Esophagus (tissue), 2 donors: ENCODE measurements at regions not wholly inside any gene's neighbourhood (a gene's known extent, or its start where the extent isn't known, plus 50 kb on each side); places are given as distances from the start of the nearest gene placed in this dataset.

Experiments used
- H3K27ac ChIP-seq, 2 donors: one replicate each; pipeline ENCODE4 v1.5.1; 2013; ENCODE audit warnings: low read depth in 2 of 2, mild to moderate bottlenecking in 2 of 2, inconsistent platforms in 1 of 2, low read length in 1 of 2, moderate library complexity in 1 of 2
- H3K27me3 ChIP-seq, 2 donors: one replicate each; pipeline ENCODE4 v1.6.1; 2013; ENCODE audit warnings: low read length in 2 of 2, control low read depth in 1 of 2, mild to moderate bottlenecking in 1 of 2; ENCODE audit not compliant: insufficient read depth in 2 of 2, control insufficient read depth in 1 of 2
- H3K36me3 ChIP-seq, 2 donors: one replicate each; pipeline ENCODE4 v1.6.1; 2013; ENCODE audit warnings: low read length in 1 of 2; ENCODE audit not compliant: control insufficient read depth in 2 of 2, insufficient read depth in 2 of 2
- H3K4me1 ChIP-seq, 2 donors: one replicate each; pipeline ENCODE4 v1.6.1; 2013; ENCODE audit warnings: low read length in 1 of 2; ENCODE audit not compliant: control insufficient read depth in 2 of 2, insufficient read depth in 2 of 2
- H3K4me3 ChIP-seq, 2 donors: one replicate each; pipeline ENCODE4 v1.5.1; 2013; ENCODE audit warnings: low read length in 2 of 2, mild to moderate bottlenecking in 2 of 2, low read depth in 1 of 2, moderate library complexity in 1 of 2
- H3K9me3 ChIP-seq, 2 donors: one replicate each; pipeline ENCODE4 v1.6.1; 2013; ENCODE audit warnings: mild to moderate bottlenecking in 2 of 2, low read depth in 1 of 2, low read length in 1 of 2, moderate library complexity in 1 of 2; ENCODE audit not compliant: control insufficient read depth in 2 of 2, insufficient read depth in 1 of 2
- WGBS, 2 donors: extraction: QIAGEN DNeasy Blood & Tissue Kit; methylation state at CpG; one replicate each; pipeline ENCODE4 v1.1.7; 2013; 5-methylcytosine and 5-hydroxymethylcytosine counted together
- donor health status: healthy with polysubstance abuse.
- donor health status: Bipolar disorder and iron deficiency.

GRCh38 chr12:88377973-88378372 is 202.3 kb downstream of the KITLG start:
- no peaks in the 10 kb centered on the region for H3K9me3 ChIP-seq
- no peak overlapping the region for H3K27ac ChIP-seq
- H3K4me3 ChIP-seq: no peak overlapping the region
- no peaks in the 10 kb centered on the region for H3K27me3 ChIP-seq
- H3K36me3 ChIP-seq: no peaks in the 10 kb centered on the region
- peaks cover 0 to 6% of the 10 kb centered on the region in 2 donors for H3K4me1 ChIP-seq

DNA sequence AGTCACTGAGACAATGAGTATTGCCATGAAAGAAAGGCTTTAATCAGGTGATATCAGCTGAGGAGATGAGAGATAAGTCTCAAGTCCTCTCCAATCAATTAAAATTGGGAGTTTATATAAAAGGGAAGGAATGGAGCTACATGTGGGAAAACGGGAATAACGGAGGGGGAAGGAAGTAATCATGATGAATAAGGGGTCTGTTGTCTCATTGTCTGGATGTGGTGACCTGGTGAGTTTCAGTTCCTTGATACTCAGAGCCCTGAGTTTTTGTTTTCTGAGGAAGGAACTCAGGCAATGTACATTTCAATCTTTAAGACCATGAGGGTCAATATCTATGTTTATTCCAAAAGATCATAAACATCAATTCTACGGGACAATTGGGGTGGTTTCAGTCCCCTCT is 198.8 kb downstream of the KITLG start:
- WGBS, 2 donors: 76 to 85% methylated on average over 3 of the region's 3 CpGs
- Histone ChIP-seq H3K27ac (no peak overlapping the region), H3K27me3 (no peaks in the 10 kb centered on the region), H3K4me3 (no peak overlapping the region), H3K4me1 (no peaks in the 10 kb centered on the region), H3K36me3 (no peaks in the 10 kb centered on the region), H3K9me3 (no peaks in the 10 kb centered on the region)

- H3K9me3 ChIP-seq: no peaks in the 10 kb centered on the region
- no peaks in the 10 kb centered on the region for H3K27me3 ChIP-seq
- no peak overlapping the region for H3K27ac ChIP-seq
- H3K36me3 ChIP-seq: no peaks in the 10 kb centered on the region
- H3K4me3 ChIP-seq: no peak overlapping the region
- 79 to 81% methylated on average over 1 of the region's 1 CpG for WGBS, 2 donors
- H3K4me1 ChIP-seq: no peaks in the 10 kb centered on the region
These were observed 196.9 kb downstream of the KITLG start for GRCh38 chr12:88383405-88383804.

DNA sequence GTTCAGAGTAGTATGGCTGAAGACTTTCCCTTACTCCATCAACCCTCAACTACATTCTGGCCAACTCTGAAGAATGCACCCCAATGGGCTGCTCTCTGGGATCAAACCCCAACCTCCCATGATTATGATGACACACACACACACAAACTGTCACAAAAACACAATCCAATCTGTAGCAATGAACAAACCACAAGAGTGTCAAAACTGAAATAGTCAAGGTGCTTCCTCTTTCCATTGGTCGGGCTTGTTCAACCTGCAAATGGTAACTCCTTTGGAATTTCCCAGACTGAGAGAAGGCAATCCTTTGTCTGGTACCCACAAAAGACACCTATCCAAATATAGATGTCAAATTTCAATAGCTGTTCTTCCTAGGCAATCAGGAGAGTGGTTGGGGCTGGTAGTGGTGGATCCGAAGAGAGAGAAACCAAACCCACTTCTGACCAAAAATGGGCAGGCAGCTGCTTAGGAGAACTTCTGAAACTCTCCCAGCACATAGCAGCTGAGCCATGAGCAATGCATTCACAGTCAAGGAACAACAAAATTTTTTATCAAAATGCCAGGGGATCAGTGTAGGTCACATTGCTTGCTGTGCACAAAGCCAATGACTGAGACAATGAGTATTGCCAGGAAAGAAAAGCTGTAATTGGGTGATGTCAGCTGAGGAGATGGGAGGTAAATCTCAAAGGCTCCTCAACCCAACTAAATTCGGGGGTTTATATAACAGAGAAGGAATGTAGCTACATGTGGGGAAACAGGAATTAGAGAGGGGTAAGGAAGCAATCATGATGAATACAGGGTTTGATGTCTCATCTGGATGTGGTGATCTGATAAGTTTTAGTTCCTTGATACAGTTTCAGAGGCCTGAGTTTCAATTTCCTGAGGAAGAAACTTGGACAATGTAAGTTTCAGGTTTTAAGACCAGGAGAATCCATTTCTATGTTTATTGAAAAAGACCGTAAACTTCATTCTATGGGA is 191.4 kb downstream of the KITLG start:
- Histone ChIP-seq H3K27me3 (no peaks in the 10 kb centered on the region), H3K4me1 (peaks cover 0 to 3% of the 10 kb centered on the region in 2 donors), H3K27ac (no peak overlapping the region), H3K4me3 (no peak overlapping the region), H3K9me3 (no peaks in the 10 kb centered on the region), H3K36me3 (no peaks in the 10 kb centered on the region)
- WGBS, 2 donors: 84 to 86% methylated on average over 4 of the region's 4 CpGs

DNA sequence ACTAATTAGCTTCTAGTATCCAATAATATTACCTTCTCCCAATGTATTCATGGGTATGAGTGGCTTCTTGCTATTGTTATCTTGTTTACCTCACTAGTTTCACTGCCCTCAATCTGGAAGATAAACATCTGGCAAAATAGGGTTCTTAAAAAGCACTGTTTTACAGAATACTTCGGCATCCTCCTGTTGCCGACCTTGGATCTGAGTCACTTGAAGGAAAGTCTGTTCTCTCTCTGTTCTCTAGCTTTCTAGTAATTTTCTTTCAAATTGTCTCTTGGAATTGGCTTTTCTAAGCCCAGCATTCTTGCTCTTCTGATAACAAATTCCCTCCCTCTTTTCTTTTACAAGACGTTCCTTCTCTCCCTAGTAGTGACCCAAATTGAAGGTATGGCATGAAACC is 189.5 kb downstream of the KITLG start:
- H3K9me3 ChIP-seq: no peaks in the 10 kb centered on the region
- H3K27me3 ChIP-seq: no peaks in the 10 kb centered on the region
- 87 to 89% methylated on average over 3 of the region's 3 CpGs for WGBS, 2 donors
- peaks cover 0 to 3% of the 10 kb centered on the region in 2 donors for H3K4me1 ChIP-seq
- no peak overlapping the region for H3K4me3 ChIP-seq
- no peak overlapping the region for H3K27ac ChIP-seq
- no peaks in the 10 kb centered on the region for H3K36me3 ChIP-seq

- H3K9me3 ChIP-seq: no peaks in the 10 kb centered on the region
- no peak overlapping the region for H3K27ac ChIP-seq
- no peak overlapping the region for H3K4me3 ChIP-seq
- peaks cover 0 to 3% of the 10 kb centered on the region in 2 donors for H3K4me1 ChIP-seq
- no peaks in the 10 kb centered on the region for H3K27me3 ChIP-seq
- H3K36me3 ChIP-seq: no peaks in the 10 kb centered on the region
- WGBS, 2 donors: 6 to 10% methylated on average over 1 of the region's 1 CpG
These were observed 188.7 kb downstream of the KITLG start for GRCh38 chr12:88391556-88391955.

- Histone ChIP-seq H3K27ac (no peak overlapping the region), H3K9me3 (no peaks in the 10 kb centered on the region), H3K4me3 (no peak overlapping the region), H3K27me3 (no peaks in the 10 kb centered on the region), H3K4me1 (peaks cover 0 to 3% of the 10 kb centered on the region in 2 donors), H3K36me3 (no peaks in the 10 kb centered on the region)
- WGBS, 2 donors: 78 to 89% methylated on average over 2 of the region's 2 CpGs
These were observed 187.1 kb downstream of the KITLG start for GRCh38 chr12:88393017-88393767.

- Histone ChIP-seq H3K4me1 (no peaks in the 10 kb centered on the region), H3K27me3 (no peaks in the 10 kb centered on the region), H3K4me3 (no peak overlapping the region), H3K27ac (no peak overlapping the region), H3K9me3 (no peaks in the 10 kb centered on the region), H3K36me3 (no peaks in the 10 kb centered on the region)
- 92 to 93% methylated on average over 2 of the region's 2 CpGs for WGBS, 2 donors
These were observed 182.2 kb downstream of the KITLG start for GRCh38 chr12:88398031-88398430.

DNA sequence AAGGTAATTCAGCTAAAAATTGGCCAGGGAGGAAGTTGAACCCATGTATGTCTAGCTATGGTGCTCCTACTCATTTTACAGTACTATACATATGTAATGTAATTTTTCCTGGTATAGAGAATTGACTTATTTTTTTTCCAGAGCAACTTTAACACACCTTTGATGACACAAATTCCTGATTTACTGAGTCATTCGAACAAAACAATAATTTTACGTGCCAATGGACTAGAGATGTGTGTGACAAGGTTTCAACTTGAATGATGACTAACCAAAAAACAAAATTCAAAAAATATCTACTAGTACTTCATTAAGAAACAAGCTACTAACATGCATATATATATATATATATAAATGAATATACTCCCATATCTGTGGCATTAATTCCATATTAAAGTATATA is 180.5 kb downstream of the KITLG start:
- no peaks in the 10 kb centered on the region for H3K9me3 ChIP-seq
- H3K36me3 ChIP-seq: no peaks in the 10 kb centered on the region
- no peak overlapping the region for H3K27ac ChIP-seq
- H3K4me1 ChIP-seq: no peaks in the 10 kb centered on the region
- WGBS, 2 donors: 52 to 80% methylated on average over 2 of the region's 2 CpGs
- H3K27me3 ChIP-seq: no peaks in the 10 kb centered on the region
- no peak overlapping the region for H3K4me3 ChIP-seq
